Left ventricle myocardium inferior (tissue), 1 donor: ENCODE measurements at regions not wholly inside any gene's neighbourhood (a gene's known extent, or its start where the extent isn't known, plus 50 kb on each side); places are given as distances from the start of the nearest gene placed in this dataset.

Source experiments
- DNase-seq: peaks from one replicate; pipeline ENCODE4 v3.0.0-alpha.2; 2020
- H3K27ac ChIP-seq: fragments of 200-600 bp; replicated peaks from 2 replicates; pipeline ENCODE4 v1.8.0; 2021
- H3K27me3 ChIP-seq: fragments of 200-600 bp; 2 replicates; pipeline ENCODE4 v1.8.0; 2021; ENCODE audit warnings: low read depth
- H3K36me3 ChIP-seq: fragments of 200-600 bp; 2 replicates; pipeline ENCODE4 v1.8.0; 2021
- H3K4me1 ChIP-seq: fragments of 200-600 bp; 2 replicates; pipeline ENCODE4 v1.8.0; 2021
- H3K4me3 ChIP-seq: fragments of 200-600 bp; 2 replicates; pipeline ENCODE4 v1.8.0; 2021; ENCODE audit warnings: mild to moderate bottlenecking, moderate library complexity
- H3K9me3 ChIP-seq: fragments of 200-600 bp; replicated peaks from 2 replicates; pipeline ENCODE4 v1.8.0; 2021
- intact Hi-C: fragments of 100-400 bp; cut with micrococcal nuclease; formaldehyde crosslinking; loops from one replicate; pipeline ENCODE4 v1.11.0; 2022
- TF ChIP-seq, protein P1 (sequence below): fragments of 200-600 bp; IDR thresholded peaks from 2 replicates; pipeline ENCODE4 v1.8.0; 2021; ENCODE audit warnings: antibody characterized with exemption, mild to moderate bottlenecking, borderline replicate concordance
- donor health status: DM: no; HTN: yes; CAD: no; lungs with severe emphysema.

DNA sequence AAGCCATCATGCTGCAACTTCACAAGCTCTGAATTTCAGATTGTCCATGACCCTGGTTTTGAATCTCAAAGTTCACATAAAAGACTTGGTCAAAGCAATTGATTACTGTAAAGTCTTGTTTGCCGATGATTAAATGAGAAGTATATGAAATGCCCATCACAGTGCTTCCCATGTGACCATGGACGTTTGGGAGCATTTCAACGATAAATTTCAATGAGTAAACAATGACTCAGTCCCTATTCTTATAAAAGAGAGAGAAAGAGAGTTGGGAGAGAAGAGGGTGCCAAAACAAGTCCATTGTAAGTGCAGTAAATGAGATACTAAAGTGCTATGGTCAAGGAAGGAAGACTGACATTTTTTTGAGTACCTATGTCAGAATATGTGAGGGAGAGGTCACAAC is 276.9 kb downstream of the SOX9 start:
- H3K4me1 ChIP-seq: no peaks in the 10 kb centered on the region
- no peak overlapping the region for H3K27ac ChIP-seq
- no peaks in the 10 kb centered on the region for H3K36me3 ChIP-seq
- no peak overlapping the region for H3K4me3 ChIP-seq
- DNase-seq: no peak
- H3K27me3 ChIP-seq: peaks cover 26% of the 10 kb centered on the region
- H3K9me3 ChIP-seq: no peaks in the 10 kb centered on the region
- intact Hi-C loops: no loop called here
- TF ChIP-seq, protein P1, sequence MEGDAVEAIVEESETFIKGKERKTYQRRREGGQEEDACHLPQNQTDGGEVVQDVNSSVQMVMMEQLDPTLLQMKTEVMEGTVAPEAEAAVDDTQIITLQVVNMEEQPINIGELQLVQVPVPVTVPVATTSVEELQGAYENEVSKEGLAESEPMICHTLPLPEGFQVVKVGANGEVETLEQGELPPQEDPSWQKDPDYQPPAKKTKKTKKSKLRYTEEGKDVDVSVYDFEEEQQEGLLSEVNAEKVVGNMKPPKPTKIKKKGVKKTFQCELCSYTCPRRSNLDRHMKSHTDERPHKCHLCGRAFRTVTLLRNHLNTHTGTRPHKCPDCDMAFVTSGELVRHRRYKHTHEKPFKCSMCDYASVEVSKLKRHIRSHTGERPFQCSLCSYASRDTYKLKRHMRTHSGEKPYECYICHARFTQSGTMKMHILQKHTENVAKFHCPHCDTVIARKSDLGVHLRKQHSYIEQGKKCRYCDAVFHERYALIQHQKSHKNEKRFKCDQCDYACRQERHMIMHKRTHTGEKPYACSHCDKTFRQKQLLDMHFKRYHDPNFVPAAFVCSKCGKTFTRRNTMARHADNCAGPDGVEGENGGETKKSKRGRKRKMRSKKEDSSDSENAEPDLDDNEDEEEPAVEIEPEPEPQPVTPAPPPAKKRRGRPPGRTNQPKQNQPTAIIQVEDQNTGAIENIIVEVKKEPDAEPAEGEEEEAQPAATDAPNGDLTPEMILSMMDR: no peak

DNA sequence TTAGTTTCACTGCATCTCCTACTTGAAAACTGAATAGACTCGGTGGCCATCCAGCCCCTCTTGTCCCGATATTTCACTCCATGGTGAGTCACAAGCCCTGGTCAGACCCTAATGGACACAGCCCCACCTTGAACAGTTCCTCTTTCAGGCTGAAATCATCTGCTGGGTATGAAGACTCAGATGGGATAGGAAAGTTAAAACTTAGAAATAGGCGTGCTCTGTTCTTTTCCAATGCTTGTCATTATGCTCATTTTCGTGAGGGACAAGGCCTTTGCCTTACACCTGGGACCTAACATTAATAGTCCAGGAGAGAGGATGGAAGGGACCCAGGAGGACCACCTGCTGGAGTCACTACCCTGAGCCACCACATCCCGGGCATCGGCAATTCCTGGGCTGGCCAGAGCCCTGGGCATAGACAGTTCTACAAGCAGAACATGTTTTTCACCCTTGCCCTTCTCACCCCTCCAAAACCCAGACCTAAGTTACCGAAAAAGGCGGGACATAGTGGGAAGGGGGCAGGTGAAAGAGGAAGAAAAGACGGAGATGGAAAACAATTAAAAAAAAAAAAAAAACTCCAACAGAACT is 278.3 kb downstream of the SOX9 start:
- intact Hi-C loops: no loop called here
- no peak for DNase-seq
- Histone ChIP-seq H3K36me3 (no peaks in the 10 kb centered on the region), H3K4me1 (no peaks in the 10 kb centered on the region), H3K27ac (no peak overlapping the region), H3K4me3 (no peak overlapping the region), H3K27me3 (peaks cover 32% of the 10 kb centered on the region), H3K9me3 (no peaks in the 10 kb centered on the region)
- TF ChIP-seq, protein P1: no peak

DNA sequence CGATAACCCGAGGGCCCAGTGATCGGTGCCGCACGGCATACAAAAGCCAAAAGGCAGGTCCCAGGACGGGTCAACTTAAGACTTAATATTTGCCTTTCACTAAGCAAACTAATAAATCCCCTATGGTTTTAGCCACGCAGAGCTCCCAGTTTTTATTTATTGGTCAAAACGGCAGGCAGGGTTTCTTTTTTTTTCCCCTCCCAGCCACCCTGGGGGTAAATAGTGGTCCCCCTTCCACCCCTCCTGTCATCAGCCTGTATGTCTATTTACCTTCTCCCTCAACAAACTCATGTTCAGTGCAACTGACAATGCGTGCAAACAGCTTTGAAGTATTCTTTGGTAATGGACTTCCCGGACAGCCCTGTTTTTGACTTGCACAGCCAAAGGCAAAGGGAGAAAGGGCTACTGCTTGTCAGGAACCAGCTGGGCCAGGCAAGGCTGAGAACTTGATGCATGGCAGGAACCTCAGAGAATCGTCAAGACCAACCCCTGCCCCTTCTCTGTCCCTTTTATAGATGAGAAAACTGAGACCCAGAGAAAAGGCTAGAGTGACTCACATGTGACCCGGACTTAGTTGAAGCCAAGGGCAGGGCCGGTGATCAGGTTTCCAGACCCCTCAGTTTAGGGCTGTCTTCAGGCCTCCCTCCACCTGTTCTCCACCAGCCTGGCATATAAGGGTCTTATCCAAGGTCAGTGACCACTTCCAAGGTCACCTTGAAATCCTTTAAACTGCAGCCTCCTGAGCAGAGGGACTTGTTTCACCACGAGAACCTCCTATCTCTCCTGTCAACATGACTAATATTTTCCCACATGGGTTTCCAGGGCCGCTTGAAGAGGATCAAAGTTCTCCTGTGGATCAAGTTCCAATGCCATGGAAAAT is 279.0 kb downstream of the SOX9 start:
- Histone ChIP-seq H3K4me3 (no peak overlapping the region), H3K27ac (no peak overlapping the region), H3K9me3 (no peaks in the 10 kb centered on the region), H3K27me3 (peaks cover 36% of the 10 kb centered on the region), H3K4me1 (no peaks in the 10 kb centered on the region), H3K36me3 (no peaks in the 10 kb centered on the region)
- intact Hi-C loops: no loop called here
- DNase-seq: no peak
- TF ChIP-seq, protein P1: no peak

GRCh38 chr17:72400488-72400827 is 279.6 kb downstream of the SOX9 start:
- TF ChIP-seq, protein P1: no peak
- no peak for DNase-seq
- Histone ChIP-seq H3K4me3 (no peak overlapping the region), H3K27me3 (peaks cover 36% of the 10 kb centered on the region), H3K4me1 (no peaks in the 10 kb centered on the region), H3K36me3 (no peaks in the 10 kb centered on the region), H3K9me3 (no peaks in the 10 kb centered on the region), H3K27ac (no peak overlapping the region)
- intact Hi-C loops: no loop called here

DNA sequence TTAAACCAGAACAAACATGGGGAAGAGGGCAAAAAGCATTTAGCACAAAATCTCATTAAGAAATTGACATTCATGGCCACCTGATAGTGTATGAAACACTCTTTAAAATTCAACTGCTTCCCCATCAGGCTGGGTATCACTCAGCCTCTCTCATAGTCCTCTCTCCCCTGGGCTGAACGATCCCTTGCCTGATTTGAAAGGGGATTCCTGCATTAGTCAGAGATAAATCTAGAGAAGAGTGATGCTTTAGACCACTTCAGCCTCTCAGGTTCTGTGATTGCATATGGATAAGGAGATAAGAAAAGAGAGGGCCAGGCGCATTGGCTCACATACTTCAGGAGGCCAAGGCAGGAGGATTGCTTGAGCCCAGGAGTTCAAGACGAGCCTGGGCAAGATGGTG is 280.0 kb downstream of the SOX9 start:
- Histone ChIP-seq H3K27me3 (peaks cover 36% of the 10 kb centered on the region), H3K4me3 (no peak overlapping the region), H3K4me1 (no peaks in the 10 kb centered on the region), H3K36me3 (no peaks in the 10 kb centered on the region), H3K27ac (no peak overlapping the region), H3K9me3 (no peaks in the 10 kb centered on the region)
- DNase-seq: no peak
- TF ChIP-seq, protein P1: no peak
- intact Hi-C loops: no loop called here
